Sigmoid colon (tissue), 6 donors: ENCODE measurements at regions not wholly inside any gene's neighbourhood (a gene's known extent, or its start where the extent isn't known, plus 50 kb on each side); places are given as distances from the start of the nearest gene placed in this dataset.

Experiments
- DNase-seq: peaks from one replicate; pipeline ENCODE4 v3.0.0-alpha.2; 2019
- H3K27ac ChIP-seq, 4 donors: fragments of 200-600 bp; sonication (generic); one replicate each; pipeline ENCODE4 v1.5.1; 2016 to 2019; ENCODE audit warnings: mild to moderate bottlenecking in 1 of 4
- H3K27me3 ChIP-seq, 3 donors: fragments of 200-600 bp; sonication (generic); one replicate each; pipeline ENCODE4 v1.5.1; 2019; ENCODE audit warnings: mild to moderate bottlenecking in 1 of 3
- H3K36me3 ChIP-seq, 4 donors: fragments of 200-600 bp; sonication (generic); one replicate each; pipeline ENCODE4 v1.5.1; 2016 to 2019
- H3K4me1 ChIP-seq, 4 donors: fragments of 200-600 bp; sonication (generic); one replicate each; pipeline ENCODE4 v1.5.1; 2017 to 2019
- H3K4me3 ChIP-seq, 4 donors: fragments of 200-600 bp; sonication (generic); one replicate each; pipeline ENCODE4 v1.5.1; 2017 to 2019; ENCODE audit warnings: mild to moderate bottlenecking in 2 of 4, moderate library complexity in 1 of 4
- H3K9me3 ChIP-seq, 4 donors: fragments of 200-600 bp in 3 of 4; sonication (generic) in 3 of 4; one replicate each; pipeline versions ENCODE4 v1.5.1 to v1.6.1; 2013 to 2019
- CTCF ChIP-seq, 4 experiments: fragments of 450-650 bp in 3 of 4; fragments of 200-600 bp in 1 of 4; IDR thresholded peaks; one replicate each; pipeline ENCODE4 v1.5.1; 2016 to 2019; ENCODE audit warnings: antibody characterized with exemption in 4 of 4, mild to moderate bottlenecking in 3 of 4, moderate library complexity in 2 of 4
- EP300 ChIP-seq, 4 donors: sonication (generic); formaldehyde crosslinking; IDR thresholded peaks; one replicate each; pipeline ENCODE4 v1.6.1; 2017; ENCODE audit warnings: antibody characterized with exemption in 4 of 4
- POLR2A ChIP-seq, 2 donors: fragments of 450-650 bp; IDR thresholded peaks; one replicate each; pipeline ENCODE4 v1.6.1; 2016; ENCODE audit warnings: antibody characterized with exemption in 2 of 2, mild to moderate bottlenecking in 2 of 2, moderate library complexity in 2 of 2
- POLR2AphosphoS5 ChIP-seq, 4 donors: sonication (generic); formaldehyde crosslinking; IDR thresholded peaks; one replicate each; pipeline ENCODE4 v1.6.1; 2017; ENCODE audit warnings: antibody characterized with exemption in 4 of 4
- WGBS, 2 donors: extraction: QIAGEN DNeasy Blood & Tissue Kit; methylation state at CpG; one replicate each; pipeline ENCODE4 v1.1.7; 2013; 5-methylcytosine and 5-hydroxymethylcytosine counted together
- intact Hi-C: fragments of 100-400 bp; cut with DNase I; formaldehyde crosslinking; loops from one replicate; pipeline ENCODE4 v1.15.1; 2023
- donor health status: healthy with polysubstance abuse.
- donor health status: healthy.

- no peak for DNase-seq
- H3K9me3 ChIP-seq, result no peaks in the 10 kb centered on the region
- intact Hi-C loops, result no loop called here
- TF ChIP-seq POLR2AphosphoS5 (IDR thresholded peaks at IDR 0.05) (no peak), EP300 (IDR thresholded peaks at IDR 0.05) (no peak), CTCF (IDR thresholded peaks at IDR 0.05) (no peak), POLR2A (IDR thresholded peaks at IDR 0.05) (no peak)
- no peak overlapping the region for H3K4me3 ChIP-seq
- no peaks in the 10 kb centered on the region for H3K4me1 ChIP-seq
- no peaks in the 10 kb centered on the region for H3K36me3 ChIP-seq
- no peak overlapping the region for H3K27ac ChIP-seq
- no peaks in the 10 kb centered on the region for H3K27me3 ChIP-seq
- WGBS, 2 donors, result 79 to 84% methylated on average over 5 of the region's 5 CpGs
Measured at GRCh38 chr15:31801152-31801551, 229.2 kb upstream of the CHRNA7 start.

- no peak for DNase-seq
- no peaks in the 10 kb centered on the region for H3K27me3 ChIP-seq
- no peaks in the 10 kb centered on the region for H3K36me3 ChIP-seq
- no peak overlapping the region for H3K27ac ChIP-seq
- intact Hi-C loops, result no loop called here
- H3K4me3 ChIP-seq, result no peak overlapping the region
- 71 to 82% methylated on average over 3 of the region's 3 CpGs for WGBS, 2 donors
- no peaks in the 10 kb centered on the region for H3K4me1 ChIP-seq
- no peaks in the 10 kb centered on the region for H3K9me3 ChIP-seq
- no peak for TF ChIP-seq CTCF (IDR thresholded peaks at IDR 0.05)
- TF ChIP-seq POLR2AphosphoS5 (IDR thresholded peaks at IDR 0.05), result no peak
- TF ChIP-seq POLR2A (IDR thresholded peaks at IDR 0.05), result no peak
- no peak for TF ChIP-seq EP300 (IDR thresholded peaks at IDR 0.05)
Measured at GRCh38 chr15:31802761-31803160, 227.6 kb upstream of the CHRNA7 start.

- H3K27ac ChIP-seq, result no peak overlapping the region
- H3K9me3 ChIP-seq, result no peaks in the 10 kb centered on the region
- H3K27me3 ChIP-seq, result no peaks in the 10 kb centered on the region
- TF ChIP-seq CTCF (IDR thresholded peaks at IDR 0.05) (no peak), POLR2A (IDR thresholded peaks at IDR 0.05) (no peak), EP300 (IDR thresholded peaks at IDR 0.05) (no peak), POLR2AphosphoS5 (IDR thresholded peaks at IDR 0.05) (no peak)
- intact Hi-C loops, result no loop called here
- no peaks in the 10 kb centered on the region for H3K4me1 ChIP-seq
- no peak overlapping the region for H3K4me3 ChIP-seq
- DNase-seq, result no peak
- H3K36me3 ChIP-seq, result no peaks in the 10 kb centered on the region
- 85 to 87% methylated on average over 3 of the region's 3 CpGs for WGBS, 2 donors
Measured at GRCh38 chr15:31803388-31803884, 226.9 kb upstream of the CHRNA7 start.

GRCh38 chr15:31805090-31805662 lies 225.1 kb upstream of the CHRNA7 start:
- H3K4me3 ChIP-seq, result no peak overlapping the region
- WGBS, 2 donors, result 79 to 86% methylated on average over 5 of the region's 5 CpGs
- no peaks in the 10 kb centered on the region for H3K4me1 ChIP-seq
- DNase-seq, result no peak
- intact Hi-C loops, result no loop called here
- no peak overlapping the region for H3K27ac ChIP-seq
- H3K36me3 ChIP-seq, result no peaks in the 10 kb centered on the region
- H3K9me3 ChIP-seq, result peaks cover 0 to 5% (median 0%) of the 10 kb centered on the region in 4 donors
- no peaks in the 10 kb centered on the region for H3K27me3 ChIP-seq
- TF ChIP-seq CTCF (IDR thresholded peaks at IDR 0.05), result no peak
- TF ChIP-seq POLR2AphosphoS5 (IDR thresholded peaks at IDR 0.05), result no peak
- no peak for TF ChIP-seq POLR2A (IDR thresholded peaks at IDR 0.05)
- no peak for TF ChIP-seq EP300 (IDR thresholded peaks at IDR 0.05)

GRCh38 chr15:31806106-31806505 lies 224.2 kb upstream of the CHRNA7 start:
- no peak for DNase-seq
- Histone ChIP-seq H3K36me3 (no peaks in the 10 kb centered on the region), H3K27me3 (no peaks in the 10 kb centered on the region), H3K4me3 (no peak overlapping the region), H3K9me3 (peaks cover 0 to 5% (median 0%) of the 10 kb centered on the region in 4 donors), H3K4me1 (no peaks in the 10 kb centered on the region), H3K27ac (no peak overlapping the region)
- intact Hi-C loops, result no loop called here
- TF ChIP-seq POLR2AphosphoS5 (IDR thresholded peaks at IDR 0.05) (no peak), CTCF (IDR thresholded peaks at IDR 0.05) (no peak), EP300 (IDR thresholded peaks at IDR 0.05) (no peak), POLR2A (IDR thresholded peaks at IDR 0.05) (no peak)
